GM12878 (cell line): ENCODE measurements at regions not wholly inside any gene's neighbourhood (a gene's known extent, or its start where the extent isn't known, plus 50 kb on each side); places are given as distances from the start of the nearest gene placed in this dataset.

Experiments
- ATAC-seq: fragments of 200-7000 bp; cut with Tn5 transposase; 3 replicates; pipeline ENCODE4 v1.9.1; 2020; ENCODE audit warnings: mild to moderate bottlenecking, moderate library complexity
- BruUV-seq: library from RNA; stranded (reverse); fragments of 400-500 nt; replicated peaks from 2 replicates; lab custom pipeline; 2021; lab: Mats Ljungman, UMichigan
- CTCF ChIA-PET: fragments of 300-600 bp; sonication (Branson Sonifier 250); formaldehyde crosslinking; extraction: SDS; loops from one replicate; lab custom pipeline; 2021; ENCODE audit warnings: inconsistent platforms; lab: Yijun Ruan, JAX
- POLR2A ChIA-PET: fragments of 350-600 bp; formaldehyde crosslinking; extraction: SDS; loops from one replicate; lab custom pipeline; 2021; ENCODE audit warnings: inconsistent platforms; lab: Charles Lee
- RAD21 ChIA-PET: fragments of 300-600 bp; sonication (Branson Sonifier 250); formaldehyde crosslinking; loops from one replicate; lab custom pipeline; 2023; ENCODE audit warnings: antibody characterized with exemption; ENCODE audit not compliant: unreplicated experiment; lab: Charles Lee
- SMC1A ChIA-PET: fragments of 300-600 bp; sonication (Branson Sonifier 250); formaldehyde crosslinking; loops from one replicate; lab custom pipeline; 2023; ENCODE audit not compliant: unreplicated experiment, uncharacterized antibody; lab: Charles Lee
- DNase-seq: peaks from one replicate; pipeline ENCODE4 v3.0.0-alpha.2; 2011; ENCODE audit warnings: low read depth, low spot score
- FAIRE-seq: peaks from 3 replicates; lab custom pipeline; 2011; peaks lifted over from hg19 to GRCh38; lab: Jason Lieb, UNC
- H2AFZ ChIP-seq: 2 replicates; pipeline ENCODE4 v1.6.0; 2011; ENCODE audit warnings: low read depth, low read length, control low read depth; ENCODE audit not compliant: control insufficient read depth
- H3K27ac ChIP-seq: 2 replicates; pipeline ENCODE4 v1.5.1; 2011; ENCODE audit warnings: control low read depth; ENCODE audit not compliant: control insufficient read depth, insufficient read depth
- H3K27me3 ChIP-seq, 2 experiments: replicated peaks in 1 of 2; 2 replicates each; pipeline versions ENCODE4 v1.6.0 to v1.6.1; 2011; ENCODE audit warnings: low read length in 1 of 2; ENCODE audit not compliant: control insufficient read depth in 2 of 2, insufficient read depth in 2 of 2
- H3K36me3 ChIP-seq, 2 experiments: 2 replicates each; pipeline ENCODE4 v1.5.1; 2011; ENCODE audit warnings: low read length in 1 of 2; ENCODE audit not compliant: control insufficient read depth in 2 of 2, insufficient read depth in 2 of 2
- H3K4me1 ChIP-seq: 2 replicates; pipeline ENCODE4 v1.6.1; 2011; ENCODE audit warnings: mild to moderate bottlenecking, low read length, moderate library complexity, mixed read lengths; ENCODE audit not compliant: control insufficient read depth, insufficient read depth
- H3K4me2 ChIP-seq: 2 replicates; pipeline ENCODE4 v1.6.0; 2011; ENCODE audit warnings: control low read depth; ENCODE audit not compliant: control insufficient read depth, insufficient read depth
- H3K4me3 ChIP-seq: fragments of 200-600 bp; sonication (generic); 2 replicates; pipeline ENCODE4 v1.5.1; 2016
- H3K79me2 ChIP-seq: 2 replicates; pipeline ENCODE4 v1.6.0; 2011; ENCODE audit warnings: low read length; ENCODE audit not compliant: control insufficient read depth, insufficient read depth
- H3K9ac ChIP-seq: 2 replicates; pipeline ENCODE4 v1.8.0; 2011; ENCODE audit warnings: low read length, control low read depth, mixed read lengths; ENCODE audit not compliant: control insufficient read depth, insufficient read depth
- H3K9me3 ChIP-seq: replicated peaks from 3 replicates; pipeline ENCODE4 v1.5.1; 2011; ENCODE audit warnings: mild to moderate bottlenecking, low read length; ENCODE audit not compliant: control insufficient read depth, insufficient read depth
- H4K20me1 ChIP-seq: 2 replicates; pipeline ENCODE4 v1.6.0; 2011; ENCODE audit not compliant: control insufficient read depth, insufficient read depth
- BCL11A ChIP-seq: IDR thresholded peaks from 2 replicates; pipeline ENCODE4 v1.6.1; 2011; ENCODE audit warnings: low read depth, low read length
- MEF2B ChIP-seq: fragments of 450-650 bp; IDR thresholded peaks from 2 replicates; pipeline ENCODE4 v1.6.1; 2018; ENCODE audit warnings: mild to moderate bottlenecking, moderate library complexity; ENCODE audit not compliant: partially characterized antibody, poor library complexity, severe bottlenecking
- MTA2 ChIP-seq: fragments of 450-650 bp; IDR thresholded peaks from 2 replicates; pipeline ENCODE4 v1.6.1; 2016; ENCODE audit warnings: low read depth, mild to moderate bottlenecking, moderate library complexity
- MTA3 ChIP-seq: IDR thresholded peaks from 2 replicates; pipeline ENCODE4 v1.6.1; 2012; ENCODE audit warnings: low read length, inconsistent platforms, borderline replicate concordance
- SPI1 ChIP-seq: IDR thresholded peaks from 2 replicates; pipeline ENCODE4 v1.6.1; 2011; ENCODE audit warnings: low read depth, mild to moderate bottlenecking, low read length, moderate library complexity, borderline replicate concordance; ENCODE audit not compliant: insufficient read depth
- TCF12 ChIP-seq: IDR thresholded peaks from 2 replicates; pipeline ENCODE4 v1.6.1; 2011; ENCODE audit warnings: low read depth, mild to moderate bottlenecking, low read length
- WGBS: methylation state at CpG from one replicate; pipeline ENCODE4 v1.1.6; 2016; ENCODE audit warnings: low lambda C conversion rate; ENCODE audit not compliant: insufficient replicate concordance, insufficient coverage; ENCODE audit errors: missing lambda C conversion rate; 5-methylcytosine and 5-hydroxymethylcytosine counted together
- in situ Hi-C: fragments of 300-500 bp; cut with MboI; formaldehyde crosslinking; loops from 9 replicates; pipeline ENCODE4 v1.14.3; 2018; ENCODE audit warnings: mixed read lengths
- intact Hi-C: fragments of 100-400 bp; cut with micrococcal nuclease; formaldehyde crosslinking; loops from one replicate; pipeline ENCODE4 v1.14.2; 2022; ENCODE audit not compliant: unreplicated experiment
- TF ChIP-seq, protein P1 (sequence below): IDR thresholded peaks from 2 replicates; pipeline ENCODE4 v1.6.1; 2012; ENCODE audit warnings: mild to moderate bottlenecking, low read depth, low read length
- TF ChIP-seq, protein P2 (sequence below): IDR thresholded peaks from 2 replicates; pipeline ENCODE4 v1.6.1; 2011; ENCODE audit warnings: mild to moderate bottlenecking, low read depth, low read length, moderate library complexity; ENCODE audit not compliant: insufficient replicate concordance
- TF ChIP-seq, protein P3 (sequence below): IDR thresholded peaks from 2 replicates; pipeline ENCODE4 v1.6.1; 2011; ENCODE audit warnings: low read depth, low read length, improper control_type of control experiment, borderline replicate concordance

DNA sequence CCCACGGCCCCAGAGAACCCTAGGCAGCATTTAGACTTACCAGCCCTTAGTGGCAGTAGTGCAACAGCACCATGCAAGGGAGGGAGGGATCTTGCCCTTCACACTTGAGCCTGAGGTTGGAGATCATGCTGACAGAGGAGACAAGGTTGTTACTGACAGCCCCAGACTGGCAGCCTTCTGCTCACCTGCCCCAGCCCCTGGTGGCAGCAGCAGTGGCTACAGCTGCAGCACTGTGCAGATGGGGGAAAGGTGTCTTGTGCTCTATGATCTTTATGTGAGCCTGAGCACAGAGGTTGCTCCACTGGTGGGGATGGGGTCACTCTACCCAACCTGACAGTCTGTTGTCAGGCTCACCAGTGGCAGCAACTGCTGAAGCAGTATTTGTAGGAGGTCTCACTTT is 501.2 kb upstream of the LRRTM4 start:
- ATAC-seq (no peak), DNase-seq (no peak), FAIRE-seq (no peak)
- Histone ChIP-seq H3K4me2 (no peak overlapping the region), H3K27me3 (no peaks in the 10 kb centered on the region), H3K27ac (no peak overlapping the region), H4K20me1 (no peaks in the 10 kb centered on the region), H3K79me2 (no peaks in the 10 kb centered on the region), H3K4me1 (no peaks in the 10 kb centered on the region), H3K36me3 (no peaks in the 10 kb centered on the region), H2AFZ (no peak overlapping the region), H3K9ac (no peak overlapping the region), H3K9me3 (no peaks in the 10 kb centered on the region), H3K4me3 (no peak overlapping the region)
- ChIA-PET POLR2A (no interaction called here), CTCF (no interaction called here), RAD21 (no interaction called here), SMC1A (no interaction called here)
- no TSS peak for BruUV-seq
- 0% methylated on average over 1 of the region's 1 CpG for WGBS
- in situ Hi-C loops: no loop called here
- intact Hi-C loops: no loop called here
- no peak for TF ChIP-seq MTA2
- TF ChIP-seq, protein P1, sequence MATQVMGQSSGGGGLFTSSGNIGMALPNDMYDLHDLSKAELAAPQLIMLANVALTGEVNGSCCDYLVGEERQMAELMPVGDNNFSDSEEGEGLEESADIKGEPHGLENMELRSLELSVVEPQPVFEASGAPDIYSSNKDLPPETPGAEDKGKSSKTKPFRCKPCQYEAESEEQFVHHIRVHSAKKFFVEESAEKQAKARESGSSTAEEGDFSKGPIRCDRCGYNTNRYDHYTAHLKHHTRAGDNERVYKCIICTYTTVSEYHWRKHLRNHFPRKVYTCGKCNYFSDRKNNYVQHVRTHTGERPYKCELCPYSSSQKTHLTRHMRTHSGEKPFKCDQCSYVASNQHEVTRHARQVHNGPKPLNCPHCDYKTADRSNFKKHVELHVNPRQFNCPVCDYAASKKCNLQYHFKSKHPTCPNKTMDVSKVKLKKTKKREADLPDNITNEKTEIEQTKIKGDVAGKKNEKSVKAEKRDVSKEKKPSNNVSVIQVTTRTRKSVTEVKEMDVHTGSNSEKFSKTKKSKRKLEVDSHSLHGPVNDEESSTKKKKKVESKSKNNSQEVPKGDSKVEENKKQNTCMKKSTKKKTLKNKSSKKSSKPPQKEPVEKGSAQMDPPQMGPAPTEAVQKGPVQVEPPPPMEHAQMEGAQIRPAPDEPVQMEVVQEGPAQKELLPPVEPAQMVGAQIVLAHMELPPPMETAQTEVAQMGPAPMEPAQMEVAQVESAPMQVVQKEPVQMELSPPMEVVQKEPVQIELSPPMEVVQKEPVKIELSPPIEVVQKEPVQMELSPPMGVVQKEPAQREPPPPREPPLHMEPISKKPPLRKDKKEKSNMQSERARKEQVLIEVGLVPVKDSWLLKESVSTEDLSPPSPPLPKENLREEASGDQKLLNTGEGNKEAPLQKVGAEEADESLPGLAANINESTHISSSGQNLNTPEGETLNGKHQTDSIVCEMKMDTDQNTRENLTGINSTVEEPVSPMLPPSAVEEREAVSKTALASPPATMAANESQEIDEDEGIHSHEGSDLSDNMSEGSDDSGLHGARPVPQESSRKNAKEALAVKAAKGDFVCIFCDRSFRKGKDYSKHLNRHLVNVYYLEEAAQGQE: no peak

DNA sequence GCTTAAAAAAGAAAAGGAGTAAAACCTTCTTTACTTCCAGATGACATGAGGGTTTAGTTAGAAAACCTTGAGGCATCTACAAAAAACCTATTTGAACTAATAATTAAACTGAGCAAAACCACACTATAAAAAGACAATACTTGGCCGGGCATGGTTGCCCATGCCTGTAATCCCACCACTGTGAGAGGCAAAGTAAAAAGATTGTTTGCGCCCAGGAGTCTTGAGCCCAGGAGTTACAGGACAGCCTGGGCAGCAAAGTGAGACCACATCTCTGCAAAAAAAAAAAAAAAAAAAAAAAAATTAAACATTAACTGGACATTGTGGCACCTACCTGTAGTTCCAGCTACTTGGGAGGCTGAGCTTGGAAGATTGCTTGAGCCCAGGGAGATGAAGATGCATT is 502.8 kb upstream of the LRRTM4 start:
- H3K27ac ChIP-seq: no peak overlapping the region
- FAIRE-seq: no peak
- H3K9ac ChIP-seq: no peak overlapping the region
- no peaks in the 10 kb centered on the region for H3K36me3 ChIP-seq
- H3K4me2 ChIP-seq: no peak overlapping the region
- no TSS peak for BruUV-seq
- no peak overlapping the region for H3K4me3 ChIP-seq
- SMC1A ChIA-PET: interaction anchor here (0.6 to 0.7 kb wide), 2 partner anchors 671 to 858 kb away, joined by 3 read pairs; no protein-coding TSS in a partner anchor
- WGBS: 0% methylated on average over 2 of the region's 2 CpGs
- in situ Hi-C loops: no loop called here
- POLR2A ChIA-PET: interaction anchor here (0.7 kb wide), 1 partner anchor 43 kb away, joined by 3 read pairs; no protein-coding TSS in a partner anchor
- RAD21 ChIA-PET: no interaction called here
- no peaks in the 10 kb centered on the region; the same call in 2 of the 3 replicates for H3K9me3 ChIP-seq
- no peaks in the 10 kb centered on the region for H3K27me3 ChIP-seq
- H4K20me1 ChIP-seq: no peaks in the 10 kb centered on the region
- CTCF ChIA-PET: no interaction called here
- H3K4me1 ChIP-seq: no peaks in the 10 kb centered on the region
- no peaks in the 10 kb centered on the region for H3K79me2 ChIP-seq
- ATAC-seq: no peak
- no peak for TF ChIP-seq MTA3
- TF ChIP-seq SPI1: no peak
- no peak for TF ChIP-seq MEF2B
- TF ChIP-seq, protein P2, sequence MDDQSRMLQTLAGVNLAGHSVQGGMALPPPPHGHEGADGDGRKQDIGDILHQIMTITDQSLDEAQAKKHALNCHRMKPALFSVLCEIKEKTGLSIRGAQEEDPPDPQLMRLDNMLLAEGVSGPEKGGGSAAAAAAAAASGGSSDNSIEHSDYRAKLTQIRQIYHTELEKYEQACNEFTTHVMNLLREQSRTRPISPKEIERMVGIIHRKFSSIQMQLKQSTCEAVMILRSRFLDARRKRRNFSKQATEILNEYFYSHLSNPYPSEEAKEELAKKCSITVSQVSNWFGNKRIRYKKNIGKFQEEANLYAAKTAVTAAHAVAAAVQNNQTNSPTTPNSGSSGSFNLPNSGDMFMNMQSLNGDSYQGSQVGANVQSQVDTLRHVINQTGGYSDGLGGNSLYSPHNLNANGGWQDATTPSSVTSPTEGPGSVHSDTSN: no peak
- TF ChIP-seq, protein P3, sequence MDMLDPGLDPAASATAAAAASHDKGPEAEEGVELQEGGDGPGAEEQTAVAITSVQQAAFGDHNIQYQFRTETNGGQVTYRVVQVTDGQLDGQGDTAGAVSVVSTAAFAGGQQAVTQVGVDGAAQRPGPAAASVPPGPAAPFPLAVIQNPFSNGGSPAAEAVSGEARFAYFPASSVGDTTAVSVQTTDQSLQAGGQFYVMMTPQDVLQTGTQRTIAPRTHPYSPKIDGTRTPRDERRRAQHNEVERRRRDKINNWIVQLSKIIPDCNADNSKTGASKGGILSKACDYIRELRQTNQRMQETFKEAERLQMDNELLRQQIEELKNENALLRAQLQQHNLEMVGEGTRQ: no peak
- no peak for TF ChIP-seq TCF12
- no peak for TF ChIP-seq BCL11A
- no peak overlapping the region for H2AFZ ChIP-seq
- intact Hi-C loops: no loop called here
- DNase-seq: no peak
